GM21390 (cell line): ENCODE measurements at regions not wholly inside any gene's neighbourhood (a gene's known extent, or its start where the extent isn't known, plus 50 kb on each side); places are given as distances from the start of the nearest gene placed in this dataset.

ENCODE experiments used
- ATAC-seq: cut with Tn5 transposase; IDR thresholded peaks from one replicate; pipeline ENCODE4 v1.9.1; 2021; ENCODE audit not compliant: unreplicated experiment

- no peak for ATAC-seq
These were observed 626.1 kb downstream of the HDGFL1 start for GRCh38 chr6:23195487-23195886.

GRCh38 chr6:23199541-23199940, 630.2 kb downstream of the HDGFL1 start:
- no peak for ATAC-seq

- no peak for ATAC-seq
These were observed 631.6 kb downstream of the HDGFL1 start for GRCh38 chr6:23200946-23201345.

- no peak for ATAC-seq
These were observed 632.8 kb downstream of the HDGFL1 start for GRCh38 chr6:23202207-23202606.

- no peak for ATAC-seq
These were observed 643.0 kb downstream of the HDGFL1 start for GRCh38 chr6:23212398-23212797.

GRCh38 chr6:23213193-23213592, 643.8 kb downstream of the HDGFL1 start:
- no peak for ATAC-seq

GRCh38 chr6:23213651-23214050, 644.3 kb downstream of the HDGFL1 start:
- no peak for ATAC-seq

GRCh38 chr6:23218751-23219150, 649.4 kb downstream of the HDGFL1 start:
- no peak for ATAC-seq

GRCh38 chr6:23222724-23223123, 653.4 kb downstream of the HDGFL1 start:
- no peak for ATAC-seq

- no peak for ATAC-seq
These were observed 655.2 kb downstream of the HDGFL1 start for GRCh38 chr6:23224540-23224939.

- no peak for ATAC-seq
These were observed 659.2 kb downstream of the HDGFL1 start for GRCh38 chr6:23228439-23229024.

GRCh38 chr6:23243854-23244253, 674.5 kb downstream of the HDGFL1 start:
- no peak for ATAC-seq

GRCh38 chr6:23244300-23244699, 674.9 kb downstream of the HDGFL1 start:
- no peak for ATAC-seq

- ATAC-seq, result no peak
These were observed 676.2 kb downstream of the HDGFL1 start for GRCh38 chr6:23245572-23245971.

- no peak for ATAC-seq
These were observed 677.5 kb downstream of the HDGFL1 start for GRCh38 chr6:23246896-23247295.

GRCh38 chr6:23250556-23250955, 681.2 kb downstream of the HDGFL1 start:
- no peak for ATAC-seq

- ATAC-seq, result no peak
These were observed 693.5 kb downstream of the HDGFL1 start for GRCh38 chr6:23262864-23263263.

GRCh38 chr6:23265270-23265669, 695.9 kb downstream of the HDGFL1 start:
- no peak for ATAC-seq

- no peak for ATAC-seq
These were observed 697.2 kb downstream of the HDGFL1 start for GRCh38 chr6:23266536-23266935.

- no peak for ATAC-seq
These were observed 698.3 kb downstream of the HDGFL1 start for GRCh38 chr6:23267651-23268050.

- no peak for ATAC-seq
These were observed 699.0 kb downstream of the HDGFL1 start for GRCh38 chr6:23268348-23268747.

- ATAC-seq, result no peak
These were observed 700.1 kb downstream of the HDGFL1 start for GRCh38 chr6:23269436-23269835.

- ATAC-seq, result no peak
These were observed 703.2 kb downstream of the HDGFL1 start for GRCh38 chr6:23272536-23272935.
